GM12878 (cell line): ENCODE measurements at regions not wholly inside any gene's neighbourhood (a gene's known extent, or its start where the extent isn't known, plus 50 kb on each side); places are given as distances from the start of the nearest gene placed in this dataset.

Source experiments
- IKZF2 ChIP-seq, 2 experiments: fragments of 450-650 bp; IDR thresholded peaks; 2 replicates each; pipeline ENCODE4 v1.6.1; 2017; ENCODE audit warnings: mild to moderate bottlenecking in 2 of 2, moderate library complexity in 2 of 2
- NFIC ChIP-seq: IDR thresholded peaks from 2 replicates; pipeline ENCODE4 v1.6.1; 2012; ENCODE audit warnings: low read depth, mild to moderate bottlenecking, inconsistent platforms, low read length, moderate library complexity
- SPI1 ChIP-seq: IDR thresholded peaks from 2 replicates; pipeline ENCODE4 v1.6.1; 2011; ENCODE audit warnings: low read depth, mild to moderate bottlenecking, low read length, moderate library complexity, borderline replicate concordance; ENCODE audit not compliant: insufficient read depth
- TAF1 ChIP-seq: IDR thresholded peaks from 2 replicates; pipeline ENCODE4 v1.6.1; 2011; ENCODE audit warnings: mild to moderate bottlenecking, low read depth, low read length, borderline replicate concordance
- TF ChIP-seq, protein P1 (sequence below): fragments of 450-650 bp; IDR thresholded peaks from 2 replicates; pipeline ENCODE4 v1.6.1; 2018; ENCODE audit warnings: borderline replicate concordance, mild to moderate bottlenecking; ENCODE audit not compliant: partially characterized antibody
- TF ChIP-seq, protein P2 (sequence below): fragments of 450-650 bp; formaldehyde crosslinking; IDR thresholded peaks from 2 replicates; pipeline ENCODE4 v1.5.0; 2022; ENCODE audit warnings: mild to moderate bottlenecking, missing genetic modification characterization
- TF ChIP-seq, protein P3 (sequence below): IDR thresholded peaks from 2 replicates; pipeline ENCODE4 v1.6.1; 2012; ENCODE audit warnings: low read length, inconsistent platforms
- TF ChIP-seq, protein P4 (sequence below): IDR thresholded peaks from 2 replicates; pipeline ENCODE4 v1.6.1; 2011; ENCODE audit warnings: borderline replicate concordance, low read depth, mild to moderate bottlenecking, moderate library complexity, mixed read lengths, low read length; ENCODE audit not compliant: insufficient read depth; ENCODE audit errors: extremely low read length

DNA sequence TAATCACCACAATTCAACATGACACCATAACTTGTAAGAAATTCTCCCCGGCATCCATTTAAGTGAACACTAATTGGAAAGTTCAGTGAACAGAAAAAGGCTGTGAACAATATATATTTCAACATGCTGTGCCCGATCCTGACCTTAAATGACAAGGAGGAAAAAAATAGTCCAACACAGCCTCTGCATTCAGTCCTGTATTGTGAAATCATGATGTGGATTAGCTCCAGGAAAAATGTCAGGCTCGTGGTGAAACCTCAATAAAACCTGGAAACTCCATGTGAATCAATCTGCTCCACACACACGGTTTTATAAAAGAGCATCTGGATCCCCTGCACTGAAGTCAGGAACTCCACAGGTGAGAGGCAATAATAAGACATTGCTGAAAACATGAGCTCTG, 145.4 kb upstream of the SPOPL start (continued):
- TF ChIP-seq, protein P1, sequence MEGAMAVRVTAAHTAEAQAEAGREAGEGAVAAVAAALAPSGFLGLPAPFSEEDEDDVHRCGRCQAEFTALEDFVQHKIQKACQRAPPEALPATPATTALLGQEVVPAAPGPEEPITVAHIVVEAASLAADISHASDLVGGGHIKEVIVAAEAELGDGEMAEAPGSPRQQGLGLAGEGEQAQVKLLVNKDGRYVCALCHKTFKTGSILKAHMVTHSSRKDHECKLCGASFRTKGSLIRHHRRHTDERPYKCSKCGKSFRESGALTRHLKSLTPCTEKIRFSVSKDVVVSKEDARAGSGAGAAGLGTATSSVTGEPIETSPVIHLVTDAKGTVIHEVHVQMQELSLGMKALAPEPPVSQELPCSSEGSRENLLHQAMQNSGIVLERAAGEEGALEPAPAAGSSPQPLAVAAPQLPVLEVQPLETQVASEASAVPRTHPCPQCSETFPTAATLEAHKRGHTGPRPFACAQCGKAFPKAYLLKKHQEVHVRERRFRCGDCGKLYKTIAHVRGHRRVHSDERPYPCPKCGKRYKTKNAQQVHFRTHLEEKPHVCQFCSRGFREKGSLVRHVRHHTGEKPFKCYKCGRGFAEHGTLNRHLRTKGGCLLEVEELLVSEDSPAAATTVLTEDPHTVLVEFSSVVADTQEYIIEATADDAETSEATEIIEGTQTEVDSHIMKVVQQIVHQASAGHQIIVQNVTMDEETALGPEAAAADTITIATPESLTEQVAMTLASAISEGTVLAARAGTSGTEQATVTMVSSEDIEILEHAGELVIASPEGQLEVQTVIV = no peak
- TF ChIP-seq, protein P2, sequence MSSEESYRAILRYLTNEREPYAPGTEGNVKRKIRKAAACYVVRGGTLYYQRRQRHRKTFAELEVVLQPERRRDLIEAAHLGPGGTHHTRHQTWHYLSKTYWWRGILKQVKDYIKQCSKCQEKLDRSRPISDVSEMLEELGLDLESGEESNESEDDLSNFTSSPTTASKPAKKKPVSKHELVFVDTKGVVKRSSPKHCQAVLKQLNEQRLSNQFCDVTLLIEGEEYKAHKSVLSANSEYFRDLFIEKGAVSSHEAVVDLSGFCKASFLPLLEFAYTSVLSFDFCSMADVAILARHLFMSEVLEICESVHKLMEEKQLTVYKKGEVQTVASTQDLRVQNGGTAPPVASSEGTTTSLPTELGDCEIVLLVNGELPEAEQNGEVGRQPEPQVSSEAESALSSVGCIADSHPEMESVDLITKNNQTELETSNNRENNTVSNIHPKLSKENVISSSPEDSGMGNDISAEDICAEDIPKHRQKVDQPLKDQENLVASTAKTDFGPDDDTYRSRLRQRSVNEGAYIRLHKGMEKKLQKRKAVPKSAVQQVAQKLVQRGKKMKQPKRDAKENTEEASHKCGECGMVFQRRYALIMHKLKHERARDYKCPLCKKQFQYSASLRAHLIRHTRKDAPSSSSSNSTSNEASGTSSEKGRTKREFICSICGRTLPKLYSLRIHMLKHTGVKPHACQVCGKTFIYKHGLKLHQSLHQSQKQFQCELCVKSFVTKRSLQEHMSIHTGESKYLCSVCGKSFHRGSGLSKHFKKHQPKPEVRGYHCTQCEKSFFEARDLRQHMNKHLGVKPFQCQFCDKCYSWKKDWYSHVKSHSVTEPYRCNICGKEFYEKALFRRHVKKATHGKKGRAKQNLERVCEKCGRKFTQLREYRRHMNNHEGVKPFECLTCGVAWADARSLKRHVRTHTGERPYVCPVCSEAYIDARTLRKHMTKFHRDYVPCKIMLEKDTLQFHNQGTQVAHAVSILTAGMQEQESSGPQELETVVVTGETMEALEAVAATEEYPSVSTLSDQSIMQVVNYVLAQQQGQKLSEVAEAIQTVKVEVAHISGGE (CRISPR knock-in tag) = no peak
- TF ChIP-seq, protein P3, sequence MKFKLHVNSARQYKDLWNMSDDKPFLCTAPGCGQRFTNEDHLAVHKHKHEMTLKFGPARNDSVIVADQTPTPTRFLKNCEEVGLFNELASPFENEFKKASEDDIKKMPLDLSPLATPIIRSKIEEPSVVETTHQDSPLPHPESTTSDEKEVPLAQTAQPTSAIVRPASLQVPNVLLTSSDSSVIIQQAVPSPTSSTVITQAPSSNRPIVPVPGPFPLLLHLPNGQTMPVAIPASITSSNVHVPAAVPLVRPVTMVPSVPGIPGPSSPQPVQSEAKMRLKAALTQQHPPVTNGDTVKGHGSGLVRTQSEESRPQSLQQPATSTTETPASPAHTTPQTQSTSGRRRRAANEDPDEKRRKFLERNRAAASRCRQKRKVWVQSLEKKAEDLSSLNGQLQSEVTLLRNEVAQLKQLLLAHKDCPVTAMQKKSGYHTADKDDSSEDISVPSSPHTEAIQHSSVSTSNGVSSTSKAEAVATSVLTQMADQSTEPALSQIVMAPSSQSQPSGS = no peak
- TF ChIP-seq IKZF2 (IDR thresholded peaks at IDR 0.05) (no peak), NFIC (no peak), TAF1 (no peak), SPI1 (no peak)
- TF ChIP-seq, protein P4, sequence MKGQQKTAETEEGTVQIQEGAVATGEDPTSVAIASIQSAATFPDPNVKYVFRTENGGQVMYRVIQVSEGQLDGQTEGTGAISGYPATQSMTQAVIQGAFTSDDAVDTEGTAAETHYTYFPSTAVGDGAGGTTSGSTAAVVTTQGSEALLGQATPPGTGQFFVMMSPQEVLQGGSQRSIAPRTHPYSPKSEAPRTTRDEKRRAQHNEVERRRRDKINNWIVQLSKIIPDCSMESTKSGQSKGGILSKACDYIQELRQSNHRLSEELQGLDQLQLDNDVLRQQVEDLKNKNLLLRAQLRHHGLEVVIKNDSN = no peak
- TF ChIP-seq, all 136 proteins: peak for 0
